DOHH2 (cell line): ENCODE measurements at regions not wholly inside any gene's neighbourhood (a gene's known extent, or its start where the extent isn't known, plus 50 kb on each side); places are given as distances from the start of the nearest gene placed in this dataset.

Experiments used
- CTCF ChIP-seq: fragments of 200-600 bp; sonication (generic); IDR thresholded peaks from one replicate; pipeline ENCODE4 v1.5.1; 2014; ENCODE audit warnings: antibody characterized with exemption, mild to moderate bottlenecking, low read depth, low read length; ENCODE audit not compliant: poor library complexity, severe bottlenecking
- EZH2phosphoT487 ChIP-seq: fragments of 200-600 bp; sonication (generic); IDR thresholded peaks from 2 replicates; pipeline ENCODE4 v1.6.1; 2017; ENCODE audit warnings: borderline replicate concordance, mild to moderate bottlenecking, antibody characterized with exemption, low read length, moderate library complexity, mixed read lengths

- no peak for TF ChIP-seq CTCF
- TF ChIP-seq EZH2phosphoT487: no peak
Measured at GRCh38 chr18:24968238-24968775, 383.7 kb downstream of the ZNF521 start.
